Mesothelial cell of epicardium (in vitro differentiated cells): ENCODE measurements at regions not wholly inside any gene's neighbourhood (a gene's known extent, or its start where the extent isn't known, plus 50 kb on each side); places are given as distances from the start of the nearest gene placed in this dataset.

Experiments used
- DNase-seq, 2 experiments: peaks; one replicate each; pipeline ENCODE4 v3.0.0; 2021; ENCODE audit warnings: low spot score in 2 of 2; ENCODE audit not compliant: unreplicated experiment in 2 of 2
- H3K27ac Mint-ChIP-seq: 2 replicates; pipeline ENCODE4 v1.8.0; 2021; ENCODE audit warnings: mixed read lengths
- H3K27me3 Mint-ChIP-seq: 2 replicates; pipeline ENCODE4 v1.8.0; 2021; ENCODE audit warnings: low read depth, mixed read lengths
- H3K36me3 Mint-ChIP-seq: 2 replicates; pipeline ENCODE4 v1.8.0; 2021; ENCODE audit warnings: mixed read lengths
- H3K4me1 Mint-ChIP-seq: 2 replicates; pipeline ENCODE4 v1.8.0; 2021; ENCODE audit warnings: mixed read lengths
- H3K4me3 Mint-ChIP-seq: 2 replicates; pipeline ENCODE4 v1.8.0; 2021; ENCODE audit warnings: mild to moderate bottlenecking, moderate library complexity, mixed read lengths
- H3K9me3 Mint-ChIP-seq: 2 replicates; pipeline ENCODE4 v1.8.0; 2021; ENCODE audit warnings: mixed read lengths
- CTCF ChIP-seq: fragments of 200-600 bp; sonication (generic); IDR thresholded peaks from one replicate; pipeline ENCODE4 v1.5.0; 2021; ENCODE audit warnings: antibody characterized with exemption; ENCODE audit not compliant: unreplicated experiment

- Mint-ChIP-seq H3K4me1 (peaks cover 4% of the 10 kb centered on the region), H3K27ac (no peak overlapping the region), H3K36me3 (peaks cover 2% of the 10 kb centered on the region), H3K9me3 (peaks cover 10% of the 10 kb centered on the region), H3K4me3 (no peak overlapping the region), H3K27me3 (peaks cover 42% of the 10 kb centered on the region)
- no peak for TF ChIP-seq CTCF
- no peak for DNase-seq
Measured at GRCh38 chr12:5134861-5135525, 91.3 kb downstream of the KCNA5 start.

- Mint-ChIP-seq H3K36me3 (peaks cover 3% of the 10 kb centered on the region), H3K9me3 (peaks cover 24% of the 10 kb centered on the region)
Measured at GRCh38 chr12:5138256-5138655, 94.6 kb downstream of the KCNA5 start.

GRCh38 chr12:5138845-5139244 is 95.2 kb downstream of the KCNA5 start:
- DNase-seq = no peak
- H3K4me3 Mint-ChIP-seq = no peak overlapping the region
- H3K27me3 Mint-ChIP-seq = peaks cover 11% of the 10 kb centered on the region
- TF ChIP-seq CTCF = no peak
- peaks cover 26% of the 10 kb centered on the region for H3K9me3 Mint-ChIP-seq
- H3K36me3 Mint-ChIP-seq = peaks cover 3% of the 10 kb centered on the region
- H3K27ac Mint-ChIP-seq = no peak overlapping the region
- peaks cover 4% of the 10 kb centered on the region for H3K4me1 Mint-ChIP-seq

More at GRCh38 chr12:5138256-5138655, 94.6 kb downstream of the KCNA5 start:
- Mint-ChIP-seq H3K27ac (no peak overlapping the region), H3K4me1 (peaks cover 4% of the 10 kb centered on the region), H3K4me3 (no peak overlapping the region), H3K27me3 (peaks cover 15% of the 10 kb centered on the region)
- TF ChIP-seq CTCF = no peak
- no peak for DNase-seq

- peaks cover 28% of the 10 kb centered on the region for H3K9me3 Mint-ChIP-seq
- TF ChIP-seq CTCF = no peak
- no peak overlapping the region for H3K4me3 Mint-ChIP-seq
- no peak for DNase-seq
- H3K27ac Mint-ChIP-seq = no peak overlapping the region
- peaks cover 4% of the 10 kb centered on the region for H3K27me3 Mint-ChIP-seq
- H3K36me3 Mint-ChIP-seq = peaks cover 3% of the 10 kb centered on the region
- H3K4me1 Mint-ChIP-seq = peaks cover 2% of the 10 kb centered on the region
Measured at GRCh38 chr12:5139751-5140150, 96.1 kb downstream of the KCNA5 start.

- no peak for TF ChIP-seq CTCF
- Mint-ChIP-seq H3K4me3 (no peak overlapping the region), H3K27me3 (no peaks in the 10 kb centered on the region), H3K36me3 (peaks cover 3% of the 10 kb centered on the region), H3K27ac (no peak overlapping the region), H3K9me3 (peaks cover 28% of the 10 kb centered on the region), H3K4me1 (no peaks in the 10 kb centered on the region)
- no peak for DNase-seq
Measured at GRCh38 chr12:5140190-5140589, 96.5 kb downstream of the KCNA5 start.
